ENCODE measurements at regions not wholly inside any gene's neighbourhood (a gene's known extent, or its start where the extent isn't known, plus 50 kb on each side); places are given as distances from the start of the nearest gene placed in this dataset.

DNA sequence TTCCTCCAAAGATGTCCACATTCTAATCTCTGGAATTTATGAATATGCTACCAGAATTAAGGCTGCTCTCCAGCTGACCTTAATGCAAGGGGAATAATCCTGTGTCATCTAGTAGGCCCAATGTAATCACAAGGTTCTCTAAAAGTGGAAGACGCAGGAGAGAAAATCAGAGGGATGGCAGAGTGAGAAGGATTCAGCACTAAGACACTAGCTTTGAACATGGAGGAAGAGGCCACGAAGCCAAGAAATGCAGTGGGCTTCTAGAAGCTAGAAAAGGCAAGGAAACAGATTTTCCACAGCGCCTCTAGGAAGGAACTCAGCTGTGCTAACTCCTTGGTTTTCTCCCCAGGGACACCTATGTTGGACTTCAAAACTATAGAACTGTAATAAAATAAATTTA is 240.7 kb upstream of the TRAM1L1 start:
- no peak for DNase-seq (ENCODE audit: low read depth)

DNA sequence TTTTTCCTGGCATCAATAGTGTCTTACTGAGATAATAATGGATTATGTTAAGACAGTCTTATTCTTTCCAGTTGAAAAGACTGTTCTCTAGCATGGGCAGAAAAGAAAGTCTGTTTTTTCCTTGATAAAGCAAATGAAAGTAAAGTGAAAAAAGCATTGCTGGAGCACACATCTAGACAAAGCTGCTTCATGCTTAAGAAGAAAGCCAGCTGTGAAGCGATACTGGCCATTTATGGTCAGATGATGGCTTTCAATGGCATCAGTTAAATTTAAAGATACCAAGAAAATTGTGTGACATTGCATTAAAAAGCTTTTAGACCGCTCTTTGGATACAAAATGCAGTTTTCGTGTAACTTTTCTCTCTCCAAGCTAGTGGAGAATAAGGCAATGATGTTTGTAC is 242.1 kb upstream of the TRAM1L1 start:
- DNase-seq (ENCODE audit: low read depth) = no peak

DNA sequence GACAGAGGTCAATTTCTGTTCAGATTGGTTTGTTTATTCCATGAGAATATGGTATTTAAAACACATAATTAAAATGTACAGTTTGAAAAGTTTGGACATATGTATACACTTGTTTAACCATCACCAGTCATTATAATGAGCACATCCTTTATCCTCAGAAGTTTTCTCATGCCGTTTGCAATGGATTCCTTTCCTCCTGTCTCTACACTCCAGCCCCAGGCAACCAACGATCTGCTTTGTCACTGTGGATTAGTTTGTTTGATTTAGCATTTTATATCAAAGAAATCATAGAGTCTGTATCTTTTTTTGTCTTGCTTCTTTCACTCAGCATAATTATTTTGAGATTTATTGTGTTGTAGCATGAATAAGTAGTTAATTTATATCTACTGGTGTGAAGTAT is 243.0 kb upstream of the TRAM1L1 start:
- DNase-seq (ENCODE audit: low read depth) = no peak

DNA sequence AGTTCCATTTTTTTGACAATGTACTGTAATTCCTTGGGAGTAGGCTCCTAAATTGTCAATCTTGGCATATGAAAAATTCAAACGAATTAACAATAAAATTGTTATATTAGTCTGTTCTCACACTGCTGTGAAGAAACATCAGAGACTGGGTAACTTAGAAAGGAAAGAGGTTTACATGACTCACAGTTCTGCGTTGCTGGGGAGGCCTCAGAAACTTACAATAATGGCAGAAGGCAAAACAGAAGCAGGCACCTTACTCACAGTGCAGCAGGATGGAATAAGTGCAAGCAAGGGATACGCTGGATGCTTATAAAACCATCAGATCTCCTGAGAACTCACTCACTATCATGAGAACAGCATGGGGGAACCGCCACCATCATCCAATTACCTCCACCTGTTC is 246.4 kb upstream of the TRAM1L1 start:
- DNase-seq (ENCODE audit: low read depth) = no peak

DNA sequence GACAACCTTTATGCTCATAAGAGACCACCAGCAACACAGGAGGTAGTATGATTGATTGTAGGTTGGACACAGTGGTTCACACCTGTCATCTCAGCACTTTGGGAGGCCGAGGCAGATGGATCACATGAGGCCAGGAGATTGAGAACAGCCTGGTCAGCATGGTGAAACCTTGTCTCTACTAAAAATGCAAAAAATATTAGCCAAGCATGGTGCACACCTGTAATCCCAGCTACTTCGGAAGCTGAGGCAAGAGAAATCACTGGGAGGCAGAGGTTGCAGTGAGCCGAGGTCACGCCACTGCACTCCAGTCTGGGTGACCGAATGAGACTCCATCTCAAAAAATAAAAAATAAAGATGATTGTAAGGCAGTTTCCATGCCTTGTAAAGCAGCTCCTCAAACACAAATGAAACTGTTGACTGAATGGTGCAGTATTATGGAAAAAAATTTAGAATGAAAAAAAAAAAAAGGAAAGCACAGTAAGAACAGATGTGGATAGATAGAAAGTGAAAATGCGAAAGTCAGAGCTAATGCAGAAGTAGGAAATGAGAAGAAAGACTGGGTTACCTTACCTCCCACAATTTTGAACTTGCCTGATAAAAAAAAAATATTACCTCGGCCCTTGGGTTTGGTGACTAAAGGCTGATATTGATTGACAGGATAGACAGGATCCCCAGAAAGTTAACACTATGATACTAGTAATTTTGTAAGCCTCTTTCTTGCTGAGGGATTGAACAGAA is 249.2 kb upstream of the TRAM1L1 start:
- no peak for DNase-seq (ENCODE audit: low read depth)

DNA sequence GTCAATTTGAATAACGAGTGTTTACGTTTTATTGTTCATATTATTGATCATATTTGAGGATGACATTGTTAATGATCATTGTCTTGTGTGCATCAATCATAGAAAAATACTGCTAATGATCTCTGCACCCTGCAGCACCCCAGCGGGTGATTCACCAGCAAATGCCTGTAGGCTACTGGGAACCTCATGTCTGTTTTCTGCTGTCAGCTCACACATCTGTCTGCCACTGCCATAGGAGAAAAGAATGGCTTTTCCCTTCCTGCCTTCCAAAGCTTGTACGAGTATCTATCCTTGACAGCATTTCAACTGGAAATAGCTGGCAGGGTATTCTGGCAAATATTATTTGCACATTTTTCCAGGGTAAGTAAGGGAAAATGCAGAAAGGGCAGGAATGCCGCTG is 272.1 kb upstream of the TRAM1L1 start:
- no peak for DNase-seq (ENCODE audit: low read depth)

DNA sequence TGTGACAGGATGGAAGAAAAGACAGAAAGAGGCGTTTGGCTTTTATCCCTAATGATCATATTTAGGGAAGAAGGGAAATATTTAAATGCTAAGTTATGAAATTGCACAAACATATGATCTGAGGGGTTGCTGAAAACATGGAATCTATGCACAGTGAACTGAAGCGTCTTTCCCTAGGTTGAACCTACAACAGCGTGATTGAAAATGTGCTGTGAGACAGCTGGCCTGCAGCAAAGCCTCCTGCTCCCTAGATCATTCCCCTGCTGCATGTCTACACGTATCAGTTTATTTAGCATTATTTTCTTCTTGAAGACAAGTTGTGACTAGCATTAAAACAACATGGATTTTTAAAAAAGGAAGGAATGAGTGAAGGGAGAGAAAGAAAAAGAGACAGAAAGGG is 272.5 kb upstream of the TRAM1L1 start:
- no peak for DNase-seq (ENCODE audit: low read depth)

DNA sequence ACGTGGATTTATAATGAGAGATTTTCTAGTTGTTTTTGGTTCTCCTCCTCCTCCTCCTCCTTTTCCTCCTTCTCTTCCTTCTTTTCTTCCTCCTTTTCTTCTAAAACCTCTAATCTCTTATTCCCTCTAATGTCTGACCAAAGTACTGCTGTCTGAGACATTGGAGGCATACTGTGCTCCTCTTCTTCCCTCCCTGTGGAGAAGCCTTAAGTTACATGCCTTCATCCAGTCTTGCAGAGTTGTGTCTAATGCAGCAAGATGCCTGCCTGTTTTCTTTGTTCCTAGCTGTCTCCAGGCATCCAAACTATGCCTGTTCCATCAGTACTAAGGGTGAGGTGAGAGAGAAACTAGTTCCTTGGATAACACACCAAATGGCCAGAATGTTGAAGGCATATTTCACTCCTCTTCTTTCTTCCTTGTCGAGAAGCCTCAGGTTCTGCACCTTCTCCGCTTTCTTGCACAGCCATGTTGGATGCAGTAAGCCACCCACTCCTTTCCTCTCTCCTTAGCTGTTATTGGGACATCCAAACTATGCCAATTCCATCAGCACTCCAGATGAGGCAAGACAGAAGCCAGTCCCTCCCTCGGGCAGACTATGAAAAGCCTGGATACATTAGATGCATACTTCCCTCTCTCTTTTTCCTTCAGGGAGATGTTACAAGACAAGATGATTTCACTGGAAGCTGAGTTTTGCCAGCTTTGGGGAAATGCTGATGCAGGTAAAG is 285.7 kb upstream of the TRAM1L1 start:
- no peak for DNase-seq (ENCODE audit: low read depth)

DNA sequence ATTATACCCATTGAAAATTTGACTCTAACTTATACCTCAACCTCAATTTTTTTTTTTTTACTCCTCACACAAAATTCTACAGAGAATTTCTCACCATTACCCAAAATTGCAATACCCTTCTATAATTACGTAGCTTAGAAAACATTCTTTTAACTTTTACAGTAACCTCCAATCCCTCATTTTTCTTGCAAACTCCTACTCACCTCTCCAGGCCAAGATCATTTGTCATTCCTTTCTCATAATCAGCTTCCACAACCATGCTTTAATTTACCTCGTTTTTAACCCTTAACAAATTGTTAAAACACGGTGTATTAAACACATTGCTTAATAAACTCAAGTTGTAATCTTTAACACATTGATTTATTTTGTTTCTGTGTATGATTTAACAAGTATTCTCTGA is 289.7 kb upstream of the TRAM1L1 start:
- no peak for DNase-seq (ENCODE audit: low read depth)

DNA sequence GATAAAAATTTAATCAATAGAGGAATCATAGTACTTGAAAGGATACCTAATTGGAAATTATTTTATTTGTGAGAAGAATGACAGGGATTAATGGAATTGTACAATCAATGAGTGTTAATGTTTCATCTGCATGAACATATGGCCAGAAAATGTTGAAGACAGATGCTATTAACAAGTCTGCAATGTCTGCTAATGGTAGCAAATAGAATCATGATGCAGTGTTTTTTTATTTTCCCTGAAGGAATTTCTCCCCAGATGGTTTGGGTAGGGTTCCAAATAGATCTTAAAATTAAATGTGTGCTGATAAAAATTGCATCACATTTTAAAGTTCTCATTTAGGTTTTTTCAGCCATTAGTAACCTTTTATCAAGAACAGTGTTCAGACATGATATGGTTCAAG is 291.3 kb upstream of the TRAM1L1 start:
- DNase-seq (ENCODE audit: low read depth) = no peak

DNA sequence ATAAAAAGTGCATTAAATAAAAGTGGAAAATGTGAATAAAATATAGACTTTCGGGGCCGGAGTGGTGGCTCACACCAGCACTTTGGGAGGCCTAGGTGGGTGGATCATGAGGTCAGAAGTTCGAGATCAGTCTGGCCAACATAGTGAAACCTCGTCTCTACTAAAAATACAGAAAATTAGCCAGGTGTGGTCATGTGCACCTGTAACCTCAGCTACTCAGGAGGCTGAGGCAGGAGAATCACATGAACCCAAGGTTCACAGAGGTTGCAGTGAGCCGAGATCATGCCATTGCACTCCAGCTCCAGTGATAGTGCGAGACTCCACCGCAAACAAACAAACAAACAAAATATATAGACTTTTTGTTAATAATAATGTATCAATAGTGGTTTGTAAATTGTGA is 293.6 kb upstream of the TRAM1L1 start:
- DNase-seq (ENCODE audit: low read depth) = no peak

DNA sequence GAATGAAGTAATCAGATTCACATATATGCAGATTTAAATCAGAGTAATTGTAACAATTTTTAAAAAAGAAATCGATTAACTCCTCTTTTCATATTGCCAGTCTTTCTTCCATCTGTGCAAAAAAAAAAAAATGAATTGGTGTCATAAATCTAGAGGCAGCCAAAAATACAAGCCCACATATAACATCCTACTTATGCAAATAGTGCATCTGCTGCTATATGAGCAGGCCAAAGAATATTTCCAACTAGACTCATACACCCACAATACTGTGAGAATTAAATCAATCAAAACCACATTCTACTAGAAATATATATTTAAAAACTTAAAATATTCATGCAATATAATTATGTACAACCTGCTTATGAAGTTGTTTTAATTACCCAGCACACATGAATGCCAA is 298.1 kb upstream of the TRAM1L1 start:
- no peak for DNase-seq (ENCODE audit: low read depth)

DNA sequence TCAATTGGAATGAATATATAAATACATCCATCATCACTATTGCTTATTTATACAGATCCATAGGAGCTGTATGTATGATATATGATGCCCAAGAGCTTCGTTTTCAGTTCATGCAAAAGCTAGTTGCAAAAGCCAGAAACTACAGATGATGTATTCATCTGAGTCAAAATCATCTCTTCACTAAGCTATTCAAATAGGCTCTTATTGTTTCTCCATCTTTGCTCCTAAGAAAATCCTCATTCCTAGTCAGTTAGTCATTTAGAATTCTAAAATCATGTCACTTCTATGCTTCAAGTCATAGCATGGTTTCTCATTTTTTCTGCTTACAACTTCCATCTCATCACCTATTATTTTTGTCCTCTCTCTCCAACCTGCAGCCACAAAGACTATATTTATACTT is 300.1 kb upstream of the TRAM1L1 start:
- DNase-seq (ENCODE audit: low read depth) = no peak

DNA sequence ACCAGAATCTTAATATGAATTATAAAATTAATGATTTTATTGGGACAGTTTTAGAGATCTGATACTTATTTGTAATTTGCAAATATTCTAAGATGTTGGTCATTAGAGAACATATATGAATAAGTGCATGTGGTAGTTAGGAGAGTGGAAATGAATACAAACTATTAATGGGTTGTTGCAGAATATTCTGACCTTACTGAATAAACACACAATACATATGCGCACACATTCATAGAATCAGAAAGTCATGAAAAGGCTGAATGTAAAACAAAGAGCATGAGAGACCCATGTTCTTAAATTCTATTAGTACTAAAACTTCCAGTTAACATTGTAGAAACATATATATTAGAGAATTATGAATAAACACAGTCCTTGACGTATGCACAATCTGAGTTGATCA is 301.7 kb upstream of the TRAM1L1 start:
- DNase-seq (ENCODE audit: low read depth) = no peak

DNA sequence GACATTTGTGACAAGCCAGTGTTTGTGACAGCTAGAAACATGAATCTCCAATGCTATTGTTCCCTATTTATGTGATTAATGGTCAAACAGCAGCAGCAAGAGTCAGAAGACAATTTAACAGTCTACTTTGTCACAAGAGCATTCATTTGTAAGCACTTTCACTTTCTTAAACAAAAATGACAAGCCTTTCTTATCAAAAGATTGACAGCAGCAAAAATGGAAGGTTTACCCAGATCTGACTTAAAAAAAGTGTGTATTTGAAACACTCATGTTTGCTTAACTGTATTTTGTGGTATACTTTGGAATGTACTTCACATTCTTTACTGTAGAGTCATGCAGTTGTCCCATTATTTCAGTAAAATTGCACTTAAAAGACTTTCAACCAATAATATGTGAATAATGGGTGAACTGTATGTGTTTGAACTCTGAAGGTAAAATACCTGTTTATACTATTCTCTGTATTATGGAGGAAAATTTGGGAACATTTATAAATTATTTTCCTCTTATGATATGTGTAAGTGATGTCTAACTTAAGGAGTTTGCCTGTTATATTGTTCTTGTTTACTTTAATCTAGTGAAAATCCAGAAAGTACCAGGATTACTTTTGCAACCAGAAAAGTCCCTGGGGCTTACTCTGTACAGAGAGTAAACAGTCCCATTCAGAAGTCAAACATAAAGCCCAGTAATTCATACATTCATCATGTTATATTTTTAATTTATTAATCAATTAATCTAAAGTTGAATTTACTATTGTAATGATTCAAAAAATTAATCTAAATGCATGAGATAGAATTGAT is 314.9 kb upstream of the TRAM1L1 start:
- no peak for DNase-seq (ENCODE audit: low read depth)

DNA sequence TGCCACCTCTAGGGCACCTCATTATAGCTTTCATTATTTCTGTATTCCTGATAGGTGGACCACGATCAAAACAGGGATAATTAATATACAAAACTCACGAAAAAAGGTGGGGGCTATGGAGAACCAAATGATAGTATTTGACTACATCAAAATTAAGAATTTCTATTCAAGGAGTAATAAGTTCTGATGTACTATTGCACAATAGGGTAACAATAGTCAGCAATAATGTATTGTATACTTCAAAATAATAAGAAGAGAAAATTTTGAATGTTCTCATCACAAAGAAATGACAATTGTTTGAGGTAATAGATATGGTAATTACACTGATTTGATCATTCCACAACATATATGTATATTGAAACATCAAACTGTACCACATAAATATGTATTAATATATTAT is 327.3 kb upstream of the TRAM1L1 start:
- no peak for DNase-seq (ENCODE audit: low read depth)

DNA sequence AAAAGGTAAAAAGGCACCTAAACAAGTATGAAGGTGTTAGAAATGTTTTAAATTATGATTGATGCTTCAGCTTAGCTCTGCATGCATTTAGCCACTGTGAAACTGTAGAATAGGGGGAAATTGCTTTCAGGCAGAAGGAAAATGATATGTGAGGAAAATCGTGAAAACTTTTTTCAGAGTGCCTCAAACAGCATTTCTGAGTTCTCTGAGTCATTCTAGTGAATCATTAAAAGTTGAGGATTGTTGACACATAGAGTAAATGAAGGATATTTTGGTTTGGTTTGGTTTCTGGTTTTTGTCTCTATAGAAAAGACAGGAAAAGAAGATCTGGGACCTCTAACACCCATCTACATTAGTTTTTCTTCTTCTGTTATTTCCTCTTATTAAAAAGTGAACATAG is 332.5 kb upstream of the TRAM1L1 start:
- no peak for DNase-seq (ENCODE audit: low read depth)

DNA sequence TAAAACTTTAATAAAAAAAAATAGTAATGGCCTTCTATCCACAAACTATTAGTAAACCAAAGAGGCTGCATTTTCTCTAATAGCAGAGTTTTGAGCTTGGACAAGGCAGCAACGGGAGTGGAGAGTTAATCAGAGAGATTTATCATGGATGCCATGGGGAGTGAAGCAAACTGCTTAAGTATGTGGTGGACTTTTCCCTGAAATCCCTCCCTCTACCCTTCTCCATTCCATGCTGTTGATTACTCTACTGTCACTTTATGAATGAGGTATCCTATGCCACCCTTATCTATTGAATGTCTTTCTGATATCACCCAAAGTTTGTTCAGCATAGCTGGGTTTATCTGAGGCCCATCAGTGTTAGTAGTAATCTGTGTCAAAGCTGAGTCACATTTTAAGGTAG is 335.6 kb upstream of the TRAM1L1 start:
- DNase-seq (ENCODE audit: low read depth) = no peak

DNA sequence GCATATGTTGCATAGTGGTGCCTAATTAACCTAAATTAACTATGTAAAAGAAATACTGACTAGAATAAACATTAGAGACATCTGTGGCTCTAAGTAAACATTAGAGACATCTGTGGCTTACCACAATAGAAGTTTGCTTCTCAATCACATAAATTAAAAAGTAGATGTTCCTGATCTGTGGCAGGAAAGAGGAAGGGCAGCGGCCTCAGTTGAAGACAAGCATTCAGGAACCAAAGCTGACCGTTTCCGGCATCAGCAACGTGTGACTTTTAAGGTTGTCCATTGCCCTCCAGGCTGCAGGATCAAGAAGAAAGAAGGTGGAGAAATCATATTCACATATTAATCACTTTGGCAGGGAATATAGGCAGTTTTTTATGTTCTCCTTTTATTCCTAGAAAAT is 336.3 kb upstream of the TRAM1L1 start:
- DNase-seq (ENCODE audit: low read depth) = peak; percentile 3

DNA sequence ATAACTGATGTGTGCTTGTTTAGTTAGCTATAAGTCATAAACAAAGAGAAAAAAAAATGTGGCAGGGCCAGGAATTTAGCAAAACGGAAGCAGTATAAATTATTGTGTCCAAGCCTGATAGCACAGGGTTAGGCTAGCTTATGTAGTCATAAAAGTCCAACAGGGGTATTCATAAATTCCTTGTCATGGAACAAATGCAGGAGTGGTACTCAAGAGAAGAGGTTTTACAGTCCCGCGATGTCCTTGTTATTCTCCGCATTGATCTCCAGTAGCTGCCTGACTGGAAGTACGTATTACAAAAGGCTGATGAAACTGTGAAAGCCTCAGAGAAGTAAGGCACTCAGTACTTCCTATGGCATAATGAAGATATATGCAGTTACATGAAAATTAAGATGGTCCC is 336.9 kb upstream of the TRAM1L1 start:
- no peak for DNase-seq (ENCODE audit: low read depth)

DNA sequence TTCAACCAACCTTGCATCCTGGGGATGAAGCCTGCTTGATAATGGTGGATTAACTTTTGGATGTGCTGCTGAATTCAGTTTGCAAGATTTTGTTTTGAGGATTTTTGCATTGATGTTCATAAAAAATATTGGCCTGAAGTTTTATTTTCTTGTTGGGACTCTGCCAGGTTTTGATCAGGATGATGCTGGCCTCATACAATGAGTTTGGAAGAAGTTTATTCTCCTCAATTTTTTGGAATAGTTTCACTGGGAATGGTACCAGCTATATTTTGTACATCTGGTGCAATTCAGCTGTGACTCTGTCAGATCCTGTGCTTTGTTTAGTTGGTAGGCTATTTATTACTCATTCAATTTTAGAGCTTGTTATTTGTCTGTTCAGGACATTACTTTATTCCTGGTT is 340.3 kb upstream of the TRAM1L1 start:
- DNase-seq (ENCODE audit: low read depth) = no peak

DNA sequence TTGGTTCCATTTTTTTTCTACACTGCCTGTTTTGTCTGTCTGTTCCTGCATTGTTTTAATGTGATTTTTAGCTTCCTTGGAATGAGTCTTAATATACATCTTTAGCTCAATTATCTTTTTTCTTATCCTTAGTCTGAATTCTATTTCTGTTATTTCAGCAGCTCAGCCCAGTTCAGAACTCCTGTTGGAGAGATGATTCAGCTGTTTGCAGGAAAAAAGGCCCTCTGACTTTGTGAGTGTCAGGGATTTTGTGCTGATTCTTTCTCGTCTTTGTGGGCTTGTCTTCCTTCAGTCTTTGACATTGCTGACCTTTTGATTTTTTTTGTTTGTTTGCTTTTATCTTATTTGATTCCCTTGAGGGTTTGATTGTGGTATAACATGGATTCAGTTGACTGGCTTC is 343.2 kb upstream of the TRAM1L1 start:
- no peak for DNase-seq (ENCODE audit: low read depth)

DNA sequence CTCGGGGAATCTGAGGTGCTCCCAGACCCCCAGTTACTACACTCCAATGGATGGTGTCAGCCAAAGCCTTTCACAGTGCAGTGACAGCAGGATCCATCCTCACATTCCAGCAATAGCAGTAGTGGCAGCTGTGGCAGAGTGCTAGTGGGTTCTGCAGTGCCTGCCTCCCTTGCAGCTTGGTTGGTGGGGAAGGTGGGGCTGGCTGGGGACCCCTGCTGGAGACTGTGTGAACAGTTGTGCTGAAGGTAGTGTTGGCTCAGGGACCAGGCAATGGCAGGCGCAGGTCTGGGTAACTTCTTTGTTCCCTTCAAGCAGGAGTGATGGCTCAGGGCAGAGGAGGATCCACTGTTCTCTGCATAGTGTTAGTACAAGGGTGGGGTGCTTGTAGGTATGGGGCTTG is 343.7 kb upstream of the TRAM1L1 start:
- DNase-seq (ENCODE audit: low read depth) = no peak
